Liver (tissue), 8 donors: ENCODE measurements at regions not wholly inside any gene's neighbourhood (a gene's known extent, or its start where the extent isn't known, plus 50 kb on each side); places are given as distances from the start of the nearest gene placed in this dataset.
"Not testable (repeated sequence)": the region's sequence is repeated elsewhere in the genome, so short reads cannot be mapped to it uniquely, and the experiment has no call there.

ENCODE experiments used
- DNase-seq: peaks from one replicate; pipeline ENCODE4 v3.0.0-alpha.2; 2017; ENCODE audit warnings: low spot score
- H3K27ac ChIP-seq, 2 donors: one replicate each; pipeline ENCODE4 v1.7.0; 2013; ENCODE audit warnings: inconsistent platforms in 2 of 2, low read length in 2 of 2, control low read depth in 1 of 2, low read depth in 1 of 2, mild to moderate bottlenecking in 1 of 2
- H3K27me3 ChIP-seq, 4 donors: one replicate each; pipeline versions ENCODE4 v1.6.1 to v1.7.0; 2013; ENCODE audit warnings: low read length in 3 of 4, inconsistent platforms in 1 of 4, mild to moderate bottlenecking in 1 of 4, moderate library complexity in 1 of 4; ENCODE audit not compliant: control insufficient read depth in 4 of 4, insufficient read depth in 4 of 4
- H3K36me3 ChIP-seq, 4 donors: one replicate each; pipeline versions ENCODE4 v1.6.1 to v1.7.0; 2013; ENCODE audit warnings: low read length in 3 of 4, mild to moderate bottlenecking in 3 of 4, low read depth in 1 of 4, moderate library complexity in 1 of 4; ENCODE audit not compliant: control insufficient read depth in 4 of 4, insufficient read depth in 3 of 4
- H3K4me1 ChIP-seq, 4 donors: one replicate each; pipeline versions ENCODE4 v1.6.1 to v1.7.0; 2013; ENCODE audit warnings: low read length in 3 of 4, mild to moderate bottlenecking in 3 of 4, moderate library complexity in 1 of 4; ENCODE audit not compliant: control insufficient read depth in 4 of 4, insufficient read depth in 4 of 4
- H3K4me3 ChIP-seq, 3 donors: one replicate each; pipeline versions ENCODE4 v1.6.1 to v1.7.0; 2013; ENCODE audit warnings: low read length in 3 of 3, control low read depth in 1 of 3, low read depth in 1 of 3, mild to moderate bottlenecking in 1 of 3
- H3K9ac ChIP-seq, 2 donors: one replicate each; pipeline ENCODE4 v1.7.0; 2013; ENCODE audit warnings: low read length in 2 of 2, mild to moderate bottlenecking in 2 of 2, moderate library complexity in 2 of 2, control low read depth in 1 of 2, low read depth in 1 of 2
- H3K9me3 ChIP-seq, 4 donors: one replicate each; pipeline versions ENCODE4 v1.6.1 to v1.7.0; 2013; ENCODE audit warnings: low read length in 3 of 4; ENCODE audit not compliant: control insufficient read depth in 4 of 4
- FOXA1 ChIP-seq: IDR thresholded peaks from 2 replicates; pipeline ENCODE4 v1.6.1; 2016; ENCODE audit warnings: antibody characterized with exemption
- FOXA2 ChIP-seq: IDR thresholded peaks from 2 replicates; pipeline ENCODE4 v1.6.1; 2016; ENCODE audit warnings: antibody characterized with exemption
- GABPA ChIP-seq, 2 donors: IDR thresholded peaks in 1 of 2; conservative IDR thresholded peaks in 1 of 2; 2 replicates each; pipeline ENCODE4 v1.6.1; 2016; ENCODE audit warnings: antibody characterized with exemption in 2 of 2, mild to moderate bottlenecking in 1 of 2, moderate library complexity in 1 of 2
- HNF4A ChIP-seq, 2 donors: conservative IDR thresholded peaks; 2 replicates each; pipeline ENCODE4 v1.6.1; 2016; ENCODE audit warnings: antibody characterized with exemption in 2 of 2, mild to moderate bottlenecking in 2 of 2
- HNF4G ChIP-seq: IDR thresholded peaks from 2 replicates; pipeline ENCODE4 v1.6.1; 2016; ENCODE audit warnings: antibody characterized with exemption
- JUND ChIP-seq, 2 donors: IDR thresholded peaks; 2 replicates each; pipeline ENCODE4 v1.6.1; 2016; ENCODE audit warnings: antibody characterized with exemption in 2 of 2
- NR2F2 ChIP-seq: IDR thresholded peaks from 2 replicates; pipeline ENCODE4 v1.6.1; 2016; ENCODE audit warnings: antibody characterized with exemption
- RXRA ChIP-seq, 2 donors: IDR thresholded peaks; 2 replicates each; pipeline ENCODE4 v1.6.1; 2017 to 2018; ENCODE audit warnings: antibody characterized with exemption in 2 of 2, mild to moderate bottlenecking in 1 of 2
- SP1 ChIP-seq: IDR thresholded peaks from 2 replicates; pipeline ENCODE4 v1.6.1; 2018; ENCODE audit warnings: antibody characterized with exemption, mild to moderate bottlenecking
- YY1 ChIP-seq: IDR thresholded peaks from 2 replicates; pipeline ENCODE4 v1.6.1; 2016; ENCODE audit warnings: antibody characterized with exemption, mild to moderate bottlenecking
- WGBS: extraction: QIAGEN DNeasy Blood & Tissue Kit; methylation state at CpG from one replicate; pipeline ENCODE4 v1.1.7; 2013; 5-methylcytosine and 5-hydroxymethylcytosine counted together
- TF ChIP-seq, protein P1 (sequence below): IDR thresholded peaks from 2 replicates; pipeline ENCODE4 v1.6.1; 2016; ENCODE audit warnings: antibody characterized with exemption
- TF ChIP-seq, protein P2 (sequence below): IDR thresholded peaks from 2 replicates; pipeline ENCODE4 v1.6.1; 2016; ENCODE audit warnings: antibody characterized with exemption
- TF ChIP-seq, protein P3 (sequence below): fragments of 150-350 bp; IDR thresholded peaks from 2 replicates; pipeline ENCODE4 v1.5.1; 2017; ENCODE audit warnings: improper control_type of control experiment, low read depth, low read length; ENCODE audit not compliant: missing input control
- donor health status: healthy.
- donor health status: healthy.
- donor health status: healthy.
- donor health status: healthy.
- donor health status: healthy.

DNA sequence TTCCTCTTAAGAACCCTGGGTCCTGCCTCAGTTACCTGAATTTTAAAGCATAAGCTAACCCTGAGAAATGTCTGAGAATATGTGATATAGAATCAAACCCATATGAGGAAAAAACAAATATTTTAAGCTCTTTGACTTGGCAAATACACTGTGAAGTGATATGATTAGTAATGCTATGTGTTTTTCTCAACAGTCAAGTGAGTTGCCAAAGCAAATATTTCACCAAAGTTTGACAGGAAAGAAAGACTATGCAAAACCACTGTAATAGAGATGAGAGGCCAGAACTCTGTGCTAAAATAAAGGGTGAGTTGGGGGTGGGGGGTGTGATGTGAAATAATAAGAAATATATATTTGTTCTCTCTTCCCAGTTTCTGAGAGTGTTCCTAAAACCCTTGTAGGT lies 613.5 kb upstream of the CCDC179 start:
- no peak overlapping the region for H3K27ac ChIP-seq
- DNase-seq = no peak
- H3K36me3 ChIP-seq = no peaks in the 10 kb centered on the region
- no peaks in the 10 kb centered on the region for H3K4me1 ChIP-seq
- no peaks in the 10 kb centered on the region for H3K9me3 ChIP-seq
- TF ChIP-seq, protein P1, sequence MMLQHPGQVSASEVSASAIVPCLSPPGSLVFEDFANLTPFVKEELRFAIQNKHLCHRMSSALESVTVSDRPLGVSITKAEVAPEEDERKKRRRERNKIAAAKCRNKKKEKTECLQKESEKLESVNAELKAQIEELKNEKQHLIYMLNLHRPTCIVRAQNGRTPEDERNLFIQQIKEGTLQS = no peak
- TF ChIP-seq, protein P2, sequence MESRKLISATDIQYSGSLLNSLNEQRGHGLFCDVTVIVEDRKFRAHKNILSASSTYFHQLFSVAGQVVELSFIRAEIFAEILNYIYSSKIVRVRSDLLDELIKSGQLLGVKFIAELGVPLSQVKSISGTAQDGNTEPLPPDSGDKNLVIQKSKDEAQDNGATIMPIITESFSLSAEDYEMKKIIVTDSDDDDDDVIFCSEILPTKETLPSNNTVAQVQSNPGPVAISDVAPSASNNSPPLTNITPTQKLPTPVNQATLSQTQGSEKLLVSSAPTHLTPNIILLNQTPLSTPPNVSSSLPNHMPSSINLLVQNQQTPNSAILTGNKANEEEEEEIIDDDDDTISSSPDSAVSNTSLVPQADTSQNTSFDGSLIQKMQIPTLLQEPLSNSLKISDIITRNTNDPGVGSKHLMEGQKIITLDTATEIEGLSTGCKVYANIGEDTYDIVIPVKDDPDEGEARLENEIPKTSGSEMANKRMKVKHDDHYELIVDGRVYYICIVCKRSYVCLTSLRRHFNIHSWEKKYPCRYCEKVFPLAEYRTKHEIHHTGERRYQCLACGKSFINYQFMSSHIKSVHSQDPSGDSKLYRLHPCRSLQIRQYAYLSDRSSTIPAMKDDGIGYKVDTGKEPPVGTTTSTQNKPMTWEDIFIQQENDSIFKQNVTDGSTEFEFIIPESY = no peak
- TF ChIP-seq JUND (IDR thresholded peaks at IDR 0.05) = no peak
- no peak for TF ChIP-seq FOXA2
- TF ChIP-seq SP1 = no peak
- no peak for TF ChIP-seq FOXA1
- no peak for TF ChIP-seq YY1
- TF ChIP-seq, protein P3, sequence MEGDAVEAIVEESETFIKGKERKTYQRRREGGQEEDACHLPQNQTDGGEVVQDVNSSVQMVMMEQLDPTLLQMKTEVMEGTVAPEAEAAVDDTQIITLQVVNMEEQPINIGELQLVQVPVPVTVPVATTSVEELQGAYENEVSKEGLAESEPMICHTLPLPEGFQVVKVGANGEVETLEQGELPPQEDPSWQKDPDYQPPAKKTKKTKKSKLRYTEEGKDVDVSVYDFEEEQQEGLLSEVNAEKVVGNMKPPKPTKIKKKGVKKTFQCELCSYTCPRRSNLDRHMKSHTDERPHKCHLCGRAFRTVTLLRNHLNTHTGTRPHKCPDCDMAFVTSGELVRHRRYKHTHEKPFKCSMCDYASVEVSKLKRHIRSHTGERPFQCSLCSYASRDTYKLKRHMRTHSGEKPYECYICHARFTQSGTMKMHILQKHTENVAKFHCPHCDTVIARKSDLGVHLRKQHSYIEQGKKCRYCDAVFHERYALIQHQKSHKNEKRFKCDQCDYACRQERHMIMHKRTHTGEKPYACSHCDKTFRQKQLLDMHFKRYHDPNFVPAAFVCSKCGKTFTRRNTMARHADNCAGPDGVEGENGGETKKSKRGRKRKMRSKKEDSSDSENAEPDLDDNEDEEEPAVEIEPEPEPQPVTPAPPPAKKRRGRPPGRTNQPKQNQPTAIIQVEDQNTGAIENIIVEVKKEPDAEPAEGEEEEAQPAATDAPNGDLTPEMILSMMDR = no peak
- no peak for TF ChIP-seq HNF4A (conservative IDR thresholded peaks at IDR 0.05)
- no peak for TF ChIP-seq RXRA (IDR thresholded peaks at IDR 0.05)
- no peak overlapping the region for H3K4me3 ChIP-seq
- H3K27me3 ChIP-seq = no peaks in the 10 kb centered on the region
- H3K9ac ChIP-seq = no peak overlapping the region

DNA sequence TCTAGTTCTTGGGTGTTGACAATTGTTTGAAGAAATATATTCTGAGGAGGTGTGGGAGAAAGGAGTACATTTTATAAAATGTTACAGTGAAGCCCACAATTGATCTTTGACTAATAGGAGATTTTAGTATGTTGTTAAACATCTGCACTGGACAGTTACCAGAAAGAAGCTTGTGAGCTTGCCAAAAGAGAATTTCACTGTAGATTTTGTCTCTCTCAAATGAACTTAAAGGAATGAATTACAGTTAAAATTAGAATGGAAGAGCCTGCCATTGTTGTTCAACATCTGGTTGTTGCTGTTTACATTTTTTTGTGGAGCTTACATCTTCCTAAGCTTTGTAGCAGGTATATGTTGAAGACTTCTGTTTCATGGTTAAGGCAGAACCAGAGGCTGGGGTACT lies 620.5 kb upstream of the CCDC179 start:
- Histone ChIP-seq H3K9ac (no peak overlapping the region), H3K36me3 (no peaks in the 10 kb centered on the region), H3K27me3 (no peaks in the 10 kb centered on the region), H3K9me3 (no peaks in the 10 kb centered on the region), H3K4me3 (no peak overlapping the region), H3K4me1 (no peaks in the 10 kb centered on the region), H3K27ac (no peak overlapping the region)
- DNase-seq = no peak
- no peak for TF ChIP-seq HNF4A (conservative IDR thresholded peaks at IDR 0.05)
- no peak for TF ChIP-seq NR2F2
- no peak for TF ChIP-seq FOXA1
- TF ChIP-seq FOXA2 = no peak
- TF ChIP-seq, protein P2 = no peak
- TF ChIP-seq SP1 = no peak
- no peak for TF ChIP-seq HNF4G
- no peak for TF ChIP-seq YY1
- TF ChIP-seq, protein P3 = no peak
- no peak for TF ChIP-seq RXRA (IDR thresholded peaks at IDR 0.05)
- no peak for TF ChIP-seq GABPA (IDR thresholded peaks at IDR 0.05 in 1 of 2, conservative IDR thresholded peaks at IDR 0.05 in 1 of 2)

DNA sequence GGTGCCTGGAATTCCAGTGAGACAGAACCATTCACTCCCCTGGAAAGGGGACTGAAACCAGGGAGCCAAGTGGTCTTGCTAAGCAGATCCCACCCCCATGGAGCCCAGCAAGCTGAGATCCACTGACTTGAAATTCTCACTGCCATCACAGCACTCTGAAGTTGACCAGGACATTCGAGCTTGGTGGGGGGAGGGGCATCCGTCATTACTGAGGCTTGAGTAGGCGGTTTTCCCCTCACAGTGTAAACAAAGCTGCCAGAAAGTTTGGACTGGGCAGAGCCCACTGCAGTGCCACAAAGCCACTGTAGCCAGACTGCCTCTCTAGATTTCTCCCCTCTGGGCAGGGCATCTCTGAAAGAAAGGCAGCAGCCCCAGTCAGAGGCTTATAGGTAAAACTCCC lies 623.9 kb upstream of the CCDC179 start:
- not testable (repeated sequence) for H3K4me3 ChIP-seq, H3K36me3 ChIP-seq, H3K9me3 ChIP-seq, H3K27ac ChIP-seq, H3K9ac ChIP-seq, H3K4me1 ChIP-seq, DNase-seq, H3K27me3 ChIP-seq
- 35% methylated on average over 3 of the region's 3 CpGs for WGBS

DNA sequence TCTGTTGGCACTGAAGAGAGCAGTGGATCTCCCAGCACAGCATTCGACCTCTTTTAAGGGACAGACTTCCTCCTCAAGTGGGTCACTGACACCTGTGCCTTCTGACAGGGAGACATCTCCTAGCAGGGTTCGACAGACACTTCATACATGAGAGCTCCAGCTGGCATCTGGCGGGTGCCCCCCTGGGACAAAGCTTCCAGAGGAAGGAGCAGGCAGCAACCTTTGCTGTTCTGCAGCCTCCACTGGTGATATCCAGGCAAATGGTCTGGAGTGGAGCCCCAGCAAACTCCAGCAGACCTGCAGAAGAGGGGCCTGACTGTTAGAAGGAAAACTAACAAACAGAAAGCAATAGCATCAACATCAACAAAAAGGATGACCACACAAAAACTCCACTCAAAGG lies 624.3 kb upstream of the CCDC179 start:
- not testable (repeated sequence) for H3K9ac ChIP-seq, DNase-seq
- WGBS = 74% methylated on average over 3 of the region's 3 CpGs

More for the DNA sequence above, 624.3 kb upstream of the CCDC179 start:
- not testable (repeated sequence) for H3K27me3 ChIP-seq, H3K4me1 ChIP-seq, H3K27ac ChIP-seq, H3K36me3 ChIP-seq, H3K4me3 ChIP-seq, H3K9me3 ChIP-seq
